HepG2 (cell line): ENCODE measurements at regions not wholly inside any gene's neighbourhood (a gene's known extent, or its start where the extent isn't known, plus 50 kb on each side); places are given as distances from the start of the nearest gene placed in this dataset.
A peak's percentile ranks its signal among the peaks of the same experiment; 100 is the strongest.

Experiments used
- ATAC-seq: fragments of 200-7000 bp; cut with Tn5 transposase; 3 replicates; pipeline ENCODE4 v1.9.1; 2020; ENCODE audit warnings: mild to moderate bottlenecking, moderate library complexity
- BruUV-seq: library from RNA; stranded (reverse); fragments of 400-500 nt; replicated peaks from 2 replicates; lab custom pipeline; 2021; lab: Mats Ljungman, UMichigan
- CTCF ChIA-PET: fragments of 300-600 bp; formaldehyde crosslinking; extraction: SDS; loops from one replicate; lab custom pipeline; 2021; ENCODE audit warnings: low total read pairs, inconsistent platforms, low intra/inter-chr PET ratio; lab: Yijun Ruan, JAX
- POLR2A ChIA-PET: fragments of 350-600 bp; sonication (Branson Sonifier 250); formaldehyde crosslinking; loops from one replicate; lab custom pipeline; 2020; ENCODE audit warnings: antibody characterized with exemption, inconsistent platforms; lab: Yijun Ruan, JAX
- DNase-seq: peaks from one replicate; pipeline ENCODE4 v3.0.0-alpha.2; 2015; ENCODE audit warnings: low spot score
- FAIRE-seq: peaks from 3 replicates; lab custom pipeline; 2011; peaks lifted over from hg19 to GRCh38; lab: Jason Lieb, UNC
- H2AFZ ChIP-seq: one replicate; pipeline ENCODE4 v1.6.1; 2011; ENCODE audit warnings: low read length, inconsistent platforms
- H3K27ac ChIP-seq: fragments of 300-600 bp; 3 replicates; pipeline ENCODE4 v1.8.0; 2011; ENCODE audit warnings: mixed run types, mild to moderate bottlenecking, mixed read lengths, low read length, inconsistent platforms; ENCODE audit not compliant: insufficient read depth; ENCODE audit errors: extremely low read length
- H3K27me3 ChIP-seq, 2 experiments: fragments of 200-600 bp in 1 of 2; 2 replicates in 1 of 2; 3 replicates in 1 of 2; pipeline versions ENCODE4 v1.6.0 to v1.8.0; 2011; ENCODE audit warnings: low read length in 2 of 2, mild to moderate bottlenecking in 2 of 2, moderate library complexity in 2 of 2, inconsistent platforms in 1 of 2; ENCODE audit not compliant: insufficient read depth in 2 of 2, control insufficient read depth in 1 of 2
- H3K36me3 ChIP-seq, 2 experiments: fragments of 200-600 bp in 1 of 2; replicated peaks in 1 of 2; 2 replicates in 1 of 2; 3 replicates in 1 of 2; pipeline versions ENCODE4 v1.5.1 to v1.8.0; 2011; ENCODE audit warnings: low read length in 2 of 2, inconsistent platforms in 1 of 2; ENCODE audit not compliant: insufficient read depth in 2 of 2, control insufficient read depth in 1 of 2
- H3K4me1 ChIP-seq: 2 replicates; pipeline ENCODE4 v1.5.1; 2012; ENCODE audit warnings: low read length, inconsistent platforms; ENCODE audit not compliant: insufficient read depth
- H3K4me2 ChIP-seq: 2 replicates; pipeline ENCODE4 v1.6.0; 2011; ENCODE audit warnings: low read depth, low read length, inconsistent platforms
- H3K4me3 ChIP-seq, 3 experiments: fragments of 200-600 bp in 1 of 3; sonication (generic), shearing (Covaris generic) in 1 of 3; replicated peaks in 1 of 3; 2 replicates each; pipeline ENCODE4 v1.5.1; 2011 to 2016; ENCODE audit warnings: low read length in 3 of 3, inconsistent platforms in 2 of 3, low read depth in 2 of 3, mild to moderate bottlenecking in 2 of 3, control low read depth in 1 of 3, mixed read lengths in 1 of 3; ENCODE audit not compliant: insufficient read depth in 1 of 3
- H3K79me2 ChIP-seq: one replicate; pipeline ENCODE4 v1.6.1; 2011; ENCODE audit warnings: low read length, inconsistent platforms; ENCODE audit not compliant: insufficient read depth
- H3K9ac ChIP-seq: 2 replicates; pipeline ENCODE4 v1.6.0; 2011; ENCODE audit warnings: mild to moderate bottlenecking, low read depth, low read length, inconsistent platforms; ENCODE audit not compliant: insufficient read depth
- H3K9me3 ChIP-seq: 2 replicates; pipeline ENCODE4 v1.5.1; 2012; ENCODE audit warnings: mild to moderate bottlenecking, low read length
- H4K20me1 ChIP-seq: 2 replicates; pipeline ENCODE4 v1.6.0; 2011; ENCODE audit warnings: inconsistent platforms, mild to moderate bottlenecking, low read length, moderate library complexity; ENCODE audit not compliant: insufficient read depth
- CREB1 ChIP-seq, 2 experiments: fragments of 450-650 bp in 1 of 2; IDR thresholded peaks; 2 replicates each; pipeline ENCODE4 v1.6.1; 2016 to 2017; ENCODE audit warnings: control low read depth in 1 of 2, mild to moderate bottlenecking in 1 of 2, missing compliant biosample characterization in 1 of 2, missing genetic modification characterization in 1 of 2
- HDAC1 ChIP-seq: sonication (generic); formaldehyde crosslinking; IDR thresholded peaks from 2 replicates; pipeline ENCODE4 v1.5.1; 2020; ENCODE audit warnings: mild to moderate bottlenecking, missing genetic modification reagents
- PHB2 ChIP-seq: fragments of 450-650 bp; IDR thresholded peaks from 2 replicates; pipeline ENCODE4 v1.6.1; 2018; ENCODE audit not compliant: partially characterized antibody
- SKI ChIP-seq: fragments of 450-650 bp; IDR thresholded peaks from one replicate; pipeline ENCODE4 v1.6.1; 2018; ENCODE audit warnings: mild to moderate bottlenecking; ENCODE audit not compliant: partially characterized antibody
- SNAPC4 ChIP-seq: sonication (generic); formaldehyde crosslinking; IDR thresholded peaks from 2 replicates; pipeline ENCODE4 v1.4.0; 2020; ENCODE audit warnings: mild to moderate bottlenecking, missing genetic modification reagents
- ZBTB10 ChIP-seq: sonication (generic); formaldehyde crosslinking; IDR thresholded peaks from 2 replicates; pipeline ENCODE4 v1.4.0; 2020; ENCODE audit warnings: missing genetic modification reagents, borderline replicate concordance
- ZIK1 ChIP-seq: sonication (generic); formaldehyde crosslinking; IDR thresholded peaks from 2 replicates; pipeline ENCODE4 v1.5.0; 2020; ENCODE audit warnings: mild to moderate bottlenecking, low read depth, missing genetic modification reagents, borderline replicate concordance
- ZNF484 ChIP-seq: sonication (generic); formaldehyde crosslinking; IDR thresholded peaks from 2 replicates; pipeline ENCODE4 v1.5.1; 2020; ENCODE audit warnings: mild to moderate bottlenecking, low read depth, missing genetic modification reagents, borderline replicate concordance
- WGBS: methylation state at CpG from one replicate; pipeline ENCODE4 v1.1.6; 2017; ENCODE audit warnings: low lambda C conversion rate; 5-methylcytosine and 5-hydroxymethylcytosine counted together
- in situ Hi-C: cut with HindIII; loops from 2 replicates; pipeline ENCODE4 v1.10.0; 2017; ENCODE audit warnings: low pct_unique_long_range_greater_than_20kb; ENCODE audit not compliant: extremely low pct_ligation_motif_present
- intact Hi-C: fragments of 100-400 bp; cut with micrococcal nuclease; formaldehyde crosslinking; loops from one replicate; pipeline ENCODE4 v1.10.0; 2022; ENCODE audit not compliant: unreplicated experiment

- no peak for TF ChIP-seq HDAC1 (CRISPR knock-in tag)
- no peak for TF ChIP-seq ZIK1 (CRISPR knock-in tag)
- TF ChIP-seq CREB1 (IDR thresholded peaks at IDR 0.05): peak; percentile 72
- TF ChIP-seq CREB1 (CRISPR knock-in tag; IDR thresholded peaks at IDR 0.05): no peak
- no TSS peak for BruUV-seq
- Histone ChIP-seq H2AFZ (no peak overlapping the region), H3K4me3 (no peak overlapping the region), H3K4me2 (no peak overlapping the region), H3K27ac (no peak overlapping the region), H3K4me1 (no peaks in the 10 kb centered on the region), H3K9me3 (no peaks in the 10 kb centered on the region), H3K27me3 (no peaks in the 10 kb centered on the region; a peak in 1 of 5 replicates), H3K79me2 (no peaks in the 10 kb centered on the region), H3K36me3 (no peaks in the 10 kb centered on the region), H4K20me1 (no peaks in the 10 kb centered on the region), H3K9ac (no peak overlapping the region)
- intact Hi-C loops (no loop called here), in situ Hi-C loops (no loop called here)
- ChIA-PET POLR2A (no interaction called here), CTCF (no interaction called here)
- DNase-seq: no peak
- no peak for FAIRE-seq
- 42% methylated on average over 7 of the region's 12 CpGs for WGBS
- ATAC-seq: no peak
These were observed 187.6 kb downstream of the GADD45G start for GRCh38 chr9:89792189-89793123.

GRCh38 chr9:89793124-89793495 lies 188.3 kb downstream of the GADD45G start:
- in situ Hi-C loops (no loop called here), intact Hi-C loops (no loop called here)
- no peak overlapping the region for H3K9ac ChIP-seq
- POLR2A ChIA-PET: no interaction called here
- H3K27ac ChIP-seq: no peak overlapping the region
- H3K36me3 ChIP-seq: no peaks in the 10 kb centered on the region
- FAIRE-seq (no peak), DNase-seq (no peak), ATAC-seq (no peak)
- no peaks in the 10 kb centered on the region for H3K9me3 ChIP-seq
- CTCF ChIA-PET: no interaction called here
- no peaks in the 10 kb centered on the region; a peak in 1 of 5 replicates for H3K27me3 ChIP-seq
- 69% methylated on average over 2 of the region's 5 CpGs for WGBS
- BruUV-seq: no TSS peak
- no peak overlapping the region for H3K4me3 ChIP-seq
- no peaks in the 10 kb centered on the region for H4K20me1 ChIP-seq
- H3K4me1 ChIP-seq: no peaks in the 10 kb centered on the region
- no peak overlapping the region for H2AFZ ChIP-seq
- H3K4me2 ChIP-seq: no peak overlapping the region
- H3K79me2 ChIP-seq: no peaks in the 10 kb centered on the region
- no peak for TF ChIP-seq SNAPC4
- TF ChIP-seq PHB2: no peak
- no peak for TF ChIP-seq ZBTB10 (CRISPR knock-in tag)
- no peak for TF ChIP-seq ZNF484 (CRISPR knock-in tag)
- no peak for TF ChIP-seq SKI
